ENCODE measurements at regions not wholly inside any gene's neighbourhood (a gene's known extent, or its start where the extent isn't known, plus 50 kb on each side); places are given as distances from the start of the nearest gene placed in this dataset.

DNA sequence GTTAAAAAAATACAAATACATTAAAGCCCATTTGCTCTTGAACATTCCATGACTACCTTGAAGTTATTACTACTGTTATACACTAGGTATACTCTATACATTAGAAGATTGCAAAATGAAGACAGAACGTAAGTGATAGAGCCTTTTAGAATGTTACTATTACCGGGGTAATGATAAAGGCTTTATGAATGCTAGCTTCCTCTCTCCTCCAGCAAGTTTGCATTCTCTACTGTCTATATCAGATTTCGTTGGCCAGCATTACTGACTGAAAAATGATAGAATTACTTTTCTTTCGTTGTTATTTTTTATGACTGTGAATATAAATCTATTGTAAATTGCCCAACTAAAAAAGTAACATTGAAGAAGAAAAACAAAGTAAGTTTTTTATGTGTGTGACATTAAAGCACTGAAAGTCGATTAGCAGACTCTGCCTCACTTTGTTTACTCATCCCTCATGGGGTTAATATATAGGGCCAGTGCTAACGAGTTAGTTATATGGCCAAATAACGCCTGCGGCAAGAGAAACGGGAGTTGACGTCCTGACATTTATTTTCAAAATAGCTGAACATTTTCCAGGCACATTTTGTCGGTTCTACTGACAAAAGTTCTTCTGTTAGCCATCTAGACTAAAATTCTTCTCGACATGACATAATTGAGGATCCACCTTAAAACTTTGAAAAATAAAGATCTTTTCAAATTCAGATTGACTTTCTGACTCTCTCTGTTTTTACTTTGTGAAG is 163.8 kb upstream of the KITLG start:
- Histone ChIP-seq H3K9me3 (ENCODE audit: control extremely low read depth in 1 of 5, control insufficient read depth in 4 of 5, insufficient read depth in 2 of 5, low read depth in 1 of 5, low read length in 4 of 5) (no peaks in the 10 kb centered on the region), H3K4me1 (ENCODE audit: control extremely low read depth in 1 of 4, control insufficient read depth in 4 of 4, insufficient read depth in 4 of 4, low read length in 3 of 4) (no peaks in the 10 kb centered on the region), H3K27me3 (replicated peaks in 2 of 5; ENCODE audit: control insufficient read depth in 4 of 5, insufficient read depth in 5 of 5, low read length in 4 of 5) (no peaks in the 10 kb centered on the region), H3K36me3 (ENCODE audit: control insufficient read depth in 4 of 4, insufficient read depth in 4 of 4, low read length in 3 of 4) (no peaks in the 10 kb centered on the region), H3K4me3 (ENCODE audit: control insufficient read depth in 1 of 7, extremely low read depth in 1 of 7, insufficient read depth in 4 of 7, low read depth in 2 of 7, low read length in 6 of 7) (no peak overlapping the region), H3K27ac (ENCODE audit: insufficient read depth in 1 of 2, low read depth in 1 of 2, low read length in 2 of 2, poor library complexity in 1 of 2, severe bottlenecking in 2 of 2) (no peak overlapping the region)
- ChIA-PET POLR2A (no interaction called here), CTCF (no interaction called here)
- WGBS (ENCODE audit: insufficient coverage): 94% methylated on average over 7 of the region's 12 CpGs
- no peak for DNase-seq

DNA sequence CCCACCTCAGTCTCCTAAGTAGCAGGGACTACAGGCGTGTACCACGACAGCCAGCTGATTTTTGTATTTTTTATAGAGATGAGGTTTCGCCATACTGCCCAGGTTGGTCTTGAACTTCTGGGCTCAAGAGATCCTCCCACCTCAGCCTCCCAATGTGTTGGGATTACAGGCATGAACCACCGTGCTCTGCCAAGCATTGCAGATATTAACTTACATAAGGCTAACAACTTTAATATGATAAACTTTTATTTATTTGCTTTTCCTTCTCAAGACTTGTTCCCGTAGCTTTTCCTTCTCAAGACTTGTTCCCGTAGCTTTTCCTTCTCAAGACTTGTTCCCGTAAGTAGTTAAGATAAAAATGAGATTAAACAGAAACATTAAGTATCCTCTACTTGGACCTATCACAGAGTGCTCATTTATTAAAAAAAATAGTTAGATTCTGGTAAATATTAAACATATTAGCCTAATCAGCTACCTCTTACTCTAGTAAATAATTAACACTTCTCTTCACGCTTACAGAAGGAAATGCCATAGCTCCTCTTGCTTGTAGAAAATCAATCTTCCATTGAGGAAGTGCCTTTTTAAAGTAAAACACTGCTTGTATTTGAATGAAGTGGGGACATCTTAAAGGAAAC is 157.7 kb upstream of the KITLG start:
- Histone ChIP-seq H3K9me3 (ENCODE audit: control extremely low read depth in 1 of 5, control insufficient read depth in 4 of 5, insufficient read depth in 2 of 5, low read depth in 1 of 5, low read length in 4 of 5) (no peaks in the 10 kb centered on the region), H3K4me1 (ENCODE audit: control extremely low read depth in 1 of 4, control insufficient read depth in 4 of 4, insufficient read depth in 4 of 4, low read length in 3 of 4) (no peaks in the 10 kb centered on the region), H3K4me3 (ENCODE audit: control insufficient read depth in 1 of 7, extremely low read depth in 1 of 7, insufficient read depth in 4 of 7, low read depth in 2 of 7, low read length in 6 of 7) (no peak overlapping the region), H3K27me3 (replicated peaks in 2 of 5; ENCODE audit: control insufficient read depth in 4 of 5, insufficient read depth in 5 of 5, low read length in 4 of 5) (no peaks in the 10 kb centered on the region), H3K36me3 (ENCODE audit: control insufficient read depth in 4 of 4, insufficient read depth in 4 of 4, low read length in 3 of 4) (no peaks in the 10 kb centered on the region), H3K27ac (ENCODE audit: insufficient read depth in 1 of 2, low read depth in 1 of 2, low read length in 2 of 2, poor library complexity in 1 of 2, severe bottlenecking in 2 of 2) (no peak overlapping the region)
- WGBS (ENCODE audit: insufficient coverage): no CpG with 5 or more reads among the region's 8 CpGs
- ChIA-PET CTCF (no interaction called here), POLR2A (interaction anchor here (0.6 kb wide), 1 partner anchor 9 kb away, joined by 4 read pairs; no protein-coding TSS in a partner anchor)
- no peak for DNase-seq

DNA sequence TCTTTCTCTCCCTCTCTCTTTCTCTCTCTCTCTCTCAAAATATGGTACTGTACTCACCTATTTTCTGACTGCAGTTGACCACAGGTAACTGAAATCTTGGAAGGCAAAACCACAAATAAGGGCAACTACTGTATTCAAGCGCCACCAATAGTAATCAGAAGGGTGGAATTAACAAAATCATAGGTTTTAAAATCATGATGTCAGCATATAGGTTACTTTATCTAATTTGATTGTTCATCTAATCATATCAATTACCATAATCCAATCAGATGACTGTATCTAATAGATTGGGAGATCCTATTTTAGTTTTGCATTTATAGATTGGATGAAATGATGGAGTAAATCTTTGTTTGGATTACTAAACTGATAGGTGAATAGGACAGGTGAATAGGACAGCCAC is 155.8 kb upstream of the KITLG start:
- ChIA-PET CTCF (no interaction called here), POLR2A (no interaction called here)
- no peaks in the 10 kb centered on the region for H3K4me1 ChIP-seq (ENCODE audit: control extremely low read depth in 1 of 4, control insufficient read depth in 4 of 4, insufficient read depth in 4 of 4, low read length in 3 of 4)
- no peaks in the 10 kb centered on the region for H3K27me3 ChIP-seq (replicated peaks in 2 of 5; ENCODE audit: control insufficient read depth in 4 of 5, insufficient read depth in 5 of 5, low read length in 4 of 5)
- H3K4me3 ChIP-seq (ENCODE audit: control insufficient read depth in 1 of 7, extremely low read depth in 1 of 7, insufficient read depth in 4 of 7, low read depth in 2 of 7, low read length in 6 of 7): no peak overlapping the region
- H3K36me3 ChIP-seq (ENCODE audit: control insufficient read depth in 4 of 4, insufficient read depth in 4 of 4, low read length in 3 of 4): no peaks in the 10 kb centered on the region
- WGBS (ENCODE audit: insufficient coverage): no CpG with 5 or more reads among the region's 1 CpG
- DNase-seq: no peak
- no peaks in the 10 kb centered on the region for H3K9me3 ChIP-seq (ENCODE audit: control extremely low read depth in 1 of 5, control insufficient read depth in 4 of 5, insufficient read depth in 2 of 5, low read depth in 1 of 5, low read length in 4 of 5)
- H3K27ac ChIP-seq (ENCODE audit: insufficient read depth in 1 of 2, low read depth in 1 of 2, low read length in 2 of 2, poor library complexity in 1 of 2, severe bottlenecking in 2 of 2): no peak overlapping the region

DNA sequence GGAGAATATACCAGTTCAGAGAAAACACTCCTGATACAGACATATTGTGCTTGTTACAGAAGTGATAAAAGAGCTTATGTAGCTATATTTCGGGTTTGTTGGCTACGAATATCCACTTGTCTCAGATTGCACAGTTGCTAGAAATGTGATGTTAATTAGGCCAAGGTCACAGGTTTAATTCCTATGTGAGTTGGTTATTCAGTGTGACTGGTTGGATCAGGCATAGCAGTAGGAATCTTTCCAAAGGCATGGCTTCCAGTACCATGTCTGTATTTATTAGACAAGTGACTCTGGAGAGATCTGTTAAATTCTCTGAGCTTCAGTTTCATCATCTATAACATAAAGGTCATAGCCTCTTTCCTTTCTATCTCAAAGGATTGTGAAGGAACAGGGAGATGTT is 152.7 kb upstream of the KITLG start:
- no peak overlapping the region for H3K27ac ChIP-seq (ENCODE audit: insufficient read depth in 1 of 2, low read depth in 1 of 2, low read length in 2 of 2, poor library complexity in 1 of 2, severe bottlenecking in 2 of 2)
- no peaks in the 10 kb centered on the region for H3K36me3 ChIP-seq (ENCODE audit: control insufficient read depth in 4 of 4, insufficient read depth in 4 of 4, low read length in 3 of 4)
- H3K4me1 ChIP-seq (ENCODE audit: control extremely low read depth in 1 of 4, control insufficient read depth in 4 of 4, insufficient read depth in 4 of 4, low read length in 3 of 4): no peaks in the 10 kb centered on the region
- no peaks in the 10 kb centered on the region for H3K9me3 ChIP-seq (ENCODE audit: control extremely low read depth in 1 of 5, control insufficient read depth in 4 of 5, insufficient read depth in 2 of 5, low read depth in 1 of 5, low read length in 4 of 5)
- ChIA-PET CTCF (no interaction called here), POLR2A (no interaction called here)
- WGBS (ENCODE audit: insufficient coverage): 100% methylated on average over 2 of the region's 2 CpGs
- no peak for DNase-seq
- no peaks in the 10 kb centered on the region for H3K27me3 ChIP-seq (replicated peaks in 2 of 5; ENCODE audit: control insufficient read depth in 4 of 5, insufficient read depth in 5 of 5, low read length in 4 of 5)
- H3K4me3 ChIP-seq (ENCODE audit: control insufficient read depth in 1 of 7, extremely low read depth in 1 of 7, insufficient read depth in 4 of 7, low read depth in 2 of 7, low read length in 6 of 7): no peak overlapping the region

DNA sequence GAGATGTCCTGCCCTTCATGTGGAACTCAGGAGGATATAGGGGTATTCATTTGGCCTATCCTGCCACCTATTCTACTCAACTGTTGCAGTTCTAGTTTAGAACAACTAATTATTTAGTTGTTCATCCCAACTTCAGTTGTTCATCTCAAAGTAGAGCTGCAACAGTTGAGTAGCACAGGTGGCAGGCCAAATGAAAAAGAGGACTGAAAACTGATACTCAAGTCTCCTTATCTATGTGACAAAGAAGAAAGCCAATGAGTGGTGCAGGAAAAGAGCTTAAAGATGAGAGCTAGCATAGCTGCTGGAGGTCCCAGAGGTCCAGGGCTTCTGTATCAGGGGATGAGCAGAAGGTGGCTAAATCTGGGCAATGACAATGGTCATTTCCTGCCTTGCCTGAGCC is 148.9 kb upstream of the KITLG start:
- ChIA-PET POLR2A (no interaction called here), CTCF (interaction anchor here (1.1 kb wide), 1 partner anchor 22 kb away, joined by 4 read pairs; no protein-coding TSS in a partner anchor)
- Histone ChIP-seq H3K4me1 (ENCODE audit: control extremely low read depth in 1 of 4, control insufficient read depth in 4 of 4, insufficient read depth in 4 of 4, low read length in 3 of 4) (no peaks in the 10 kb centered on the region), H3K36me3 (ENCODE audit: control insufficient read depth in 4 of 4, insufficient read depth in 4 of 4, low read length in 3 of 4) (no peaks in the 10 kb centered on the region), H3K9me3 (ENCODE audit: control extremely low read depth in 1 of 5, control insufficient read depth in 4 of 5, insufficient read depth in 2 of 5, low read depth in 1 of 5, low read length in 4 of 5) (no peaks in the 10 kb centered on the region), H3K27me3 (replicated peaks in 2 of 5; ENCODE audit: control insufficient read depth in 4 of 5, insufficient read depth in 5 of 5, low read length in 4 of 5) (no peaks in the 10 kb centered on the region), H3K4me3 (ENCODE audit: control insufficient read depth in 1 of 7, extremely low read depth in 1 of 7, insufficient read depth in 4 of 7, low read depth in 2 of 7, low read length in 6 of 7) (no peak overlapping the region), H3K27ac (ENCODE audit: insufficient read depth in 1 of 2, low read depth in 1 of 2, low read length in 2 of 2, poor library complexity in 1 of 2, severe bottlenecking in 2 of 2) (no peak overlapping the region)
- DNase-seq: no peak

DNA sequence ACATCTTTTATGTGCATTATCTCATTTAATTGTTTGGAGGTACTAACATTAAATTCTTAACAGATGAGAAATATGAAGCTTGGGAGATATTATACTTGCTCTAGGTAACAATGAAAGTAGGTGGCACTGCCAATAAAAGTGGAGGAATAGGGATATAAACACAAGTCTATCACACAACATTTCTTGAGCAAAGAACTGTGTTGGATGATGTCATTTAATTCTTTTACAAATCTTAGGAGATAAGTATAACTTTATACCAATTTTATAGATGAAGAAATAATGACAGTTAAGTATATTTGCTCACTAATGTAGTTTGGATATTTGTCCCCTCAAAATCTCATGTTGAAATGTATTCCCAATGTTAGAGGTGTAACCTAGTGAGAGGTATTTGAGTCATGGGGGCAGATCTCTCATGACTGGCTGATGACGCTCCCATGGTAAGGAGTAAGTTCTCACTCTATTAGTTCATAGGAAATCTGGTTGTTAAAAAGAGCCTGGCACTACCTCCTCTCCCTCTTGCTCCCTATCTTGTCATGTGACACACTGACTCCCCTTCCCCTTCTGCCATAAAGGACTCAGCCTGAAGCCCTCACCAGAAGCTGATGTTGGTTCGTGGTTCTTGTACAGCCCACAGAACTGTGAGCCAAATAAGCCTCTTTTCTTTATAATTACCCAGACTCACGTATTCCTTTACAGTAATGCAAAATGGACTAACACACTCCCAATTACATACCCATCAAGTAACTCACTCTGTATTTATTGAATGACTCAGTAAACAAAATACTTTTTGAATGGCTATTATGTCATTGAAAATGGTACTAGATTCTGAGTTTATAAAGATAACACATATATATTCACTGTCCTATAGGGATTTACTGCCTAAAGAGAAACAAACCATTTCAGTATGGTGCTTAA is 146.8 kb upstream of the KITLG start:
- H3K27me3 ChIP-seq (replicated peaks in 2 of 5; ENCODE audit: control insufficient read depth in 4 of 5, insufficient read depth in 5 of 5, low read length in 4 of 5): no peaks in the 10 kb centered on the region
- H3K27ac ChIP-seq (ENCODE audit: insufficient read depth in 1 of 2, low read depth in 1 of 2, low read length in 2 of 2, poor library complexity in 1 of 2, severe bottlenecking in 2 of 2): no peak overlapping the region
- no peaks in the 10 kb centered on the region for H3K4me1 ChIP-seq (ENCODE audit: control extremely low read depth in 1 of 4, control insufficient read depth in 4 of 4, insufficient read depth in 4 of 4, low read length in 3 of 4)
- POLR2A ChIA-PET: no interaction called here
- no peaks in the 10 kb centered on the region for H3K9me3 ChIP-seq (ENCODE audit: control extremely low read depth in 1 of 5, control insufficient read depth in 4 of 5, insufficient read depth in 2 of 5, low read depth in 1 of 5, low read length in 4 of 5)
- no peak for DNase-seq
- WGBS (ENCODE audit: insufficient coverage): 100% methylated on average over 2 of the region's 3 CpGs
- CTCF ChIA-PET: no interaction called here
- no peak overlapping the region for H3K4me3 ChIP-seq (ENCODE audit: control insufficient read depth in 1 of 7, extremely low read depth in 1 of 7, insufficient read depth in 4 of 7, low read depth in 2 of 7, low read length in 6 of 7)
- no peaks in the 10 kb centered on the region for H3K36me3 ChIP-seq (ENCODE audit: control insufficient read depth in 4 of 4, insufficient read depth in 4 of 4, low read length in 3 of 4)

DNA sequence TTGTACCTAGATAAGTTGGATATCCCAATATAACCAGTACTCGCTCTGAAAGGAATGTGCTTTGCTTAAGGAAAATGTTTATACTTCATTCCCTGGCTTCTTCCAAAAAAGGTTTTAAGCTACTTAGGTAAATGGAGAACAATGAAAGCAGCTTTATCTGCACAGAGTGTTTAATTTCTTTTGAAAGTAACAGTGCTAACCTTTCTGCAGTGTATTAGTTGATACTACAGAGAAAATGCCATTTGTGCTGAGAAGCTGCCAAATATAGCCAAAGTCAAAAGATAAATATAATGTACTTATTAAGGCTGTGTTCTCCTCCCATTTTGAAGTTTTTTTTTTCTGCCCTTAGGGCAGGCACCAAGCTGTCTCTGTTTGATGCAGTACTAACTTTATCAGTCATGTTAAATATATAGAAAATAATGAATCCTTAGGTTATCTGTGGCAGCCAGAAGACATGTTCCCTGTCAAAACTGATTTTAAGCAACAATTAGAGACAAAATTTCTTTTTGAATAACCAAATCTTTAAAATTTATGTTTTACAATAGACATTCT is 145.4 kb upstream of the KITLG start:
- Histone ChIP-seq H3K4me1 (ENCODE audit: control extremely low read depth in 1 of 4, control insufficient read depth in 4 of 4, insufficient read depth in 4 of 4, low read length in 3 of 4) (no peaks in the 10 kb centered on the region), H3K9me3 (ENCODE audit: control extremely low read depth in 1 of 5, control insufficient read depth in 4 of 5, insufficient read depth in 2 of 5, low read depth in 1 of 5, low read length in 4 of 5) (no peaks in the 10 kb centered on the region), H3K27ac (ENCODE audit: insufficient read depth in 1 of 2, low read depth in 1 of 2, low read length in 2 of 2, poor library complexity in 1 of 2, severe bottlenecking in 2 of 2) (no peak overlapping the region), H3K36me3 (ENCODE audit: control insufficient read depth in 4 of 4, insufficient read depth in 4 of 4, low read length in 3 of 4) (no peaks in the 10 kb centered on the region), H3K27me3 (replicated peaks in 2 of 5; ENCODE audit: control insufficient read depth in 4 of 5, insufficient read depth in 5 of 5, low read length in 4 of 5) (no peaks in the 10 kb centered on the region), H3K4me3 (ENCODE audit: control insufficient read depth in 1 of 7, extremely low read depth in 1 of 7, insufficient read depth in 4 of 7, low read depth in 2 of 7, low read length in 6 of 7) (no peak overlapping the region)
- CTCF ChIA-PET: no interaction called here
- POLR2A ChIA-PET: no interaction called here
- no CpG with 5 or more reads among the region's 1 CpG for WGBS (ENCODE audit: insufficient coverage)
- DNase-seq: no peak
